Activated T-cell treated with anti-CD3 and anti-CD28 coated beads, Interleukin-2, amount 50 U/mL, for 4 hours (primary cell): ENCODE measurements at regions not wholly inside any gene's neighbourhood (a gene's known extent, or its start where the extent isn't known, plus 50 kb on each side); places are given as distances from the start of the nearest gene placed in this dataset.

Experiments
- ATAC-seq, 2 donors: fragments of 200-7000 bp; cut with Tn5 transposase; one replicate each; pipeline ENCODE4 v1.10.0; 2021
- DNase-seq: peaks from one replicate; pipeline ENCODE4 v3.0.0-alpha.2; 2020
- H3K27me3 Mint-ChIP-seq: one replicate; pipeline ENCODE4 v1.8.0; 2021; ENCODE audit warnings: low read depth, mixed read lengths
- H3K36me3 Mint-ChIP-seq: one replicate; pipeline ENCODE4 v1.8.0; 2022; ENCODE audit warnings: mixed read lengths; ENCODE audit not compliant: insufficient read depth
- H3K4me1 Mint-ChIP-seq: one replicate; pipeline ENCODE4 v1.8.0; 2021; ENCODE audit warnings: low read depth, mixed read lengths
- H3K4me3 Mint-ChIP-seq: one replicate; pipeline ENCODE4 v1.8.0; 2021; ENCODE audit warnings: mild to moderate bottlenecking, moderate library complexity, mixed read lengths
- H3K9me3 Mint-ChIP-seq: one replicate; pipeline ENCODE4 v1.8.0; 2021; ENCODE audit warnings: mixed read lengths

DNA sequence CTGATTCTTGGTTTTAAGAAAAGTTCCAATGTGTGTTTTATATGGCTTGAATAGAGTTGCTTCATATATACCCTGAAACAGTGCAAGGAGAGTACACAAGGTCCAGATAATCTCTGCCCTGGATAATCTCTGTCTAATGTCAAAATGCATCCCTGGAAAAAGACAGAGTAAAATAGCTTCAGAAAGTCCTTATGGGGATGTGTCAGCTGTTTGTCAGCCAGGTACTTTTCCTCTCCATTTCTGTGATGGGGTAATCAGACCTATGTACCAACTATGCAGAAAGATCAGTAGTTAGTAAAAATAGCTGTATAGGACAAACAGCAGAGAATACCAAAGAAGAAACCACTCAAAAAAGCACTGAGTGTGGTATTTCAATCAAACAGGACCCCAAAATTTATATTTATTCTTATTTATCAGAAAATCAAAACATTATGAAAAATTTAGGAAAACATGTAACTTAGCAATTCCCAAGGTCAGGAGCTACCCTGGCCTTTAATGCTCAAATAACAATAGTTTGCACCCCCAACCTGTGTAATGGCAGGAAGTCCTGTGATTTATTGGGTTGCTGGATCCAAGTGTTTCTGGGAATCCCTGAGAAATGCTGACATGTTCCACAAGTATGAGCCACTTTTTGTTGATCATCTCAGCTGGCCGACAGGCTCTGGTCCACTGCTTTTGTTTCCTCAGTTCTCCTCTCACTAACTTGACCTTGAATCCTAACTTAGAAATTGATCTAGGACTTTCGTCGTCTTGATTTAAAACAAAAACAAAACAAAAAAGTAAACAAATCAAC lies 69.6 kb downstream of the MDH1 start:
- Mint-ChIP-seq H3K4me3 (no peak overlapping the region), H3K9me3 (no peaks in the 10 kb centered on the region), H3K4me1 (no peaks in the 10 kb centered on the region), H3K27me3 (peaks cover 17% of the 10 kb centered on the region), H3K36me3 (no peaks in the 10 kb centered on the region)
- ATAC-seq, result no peak
- no peak for DNase-seq

DNA sequence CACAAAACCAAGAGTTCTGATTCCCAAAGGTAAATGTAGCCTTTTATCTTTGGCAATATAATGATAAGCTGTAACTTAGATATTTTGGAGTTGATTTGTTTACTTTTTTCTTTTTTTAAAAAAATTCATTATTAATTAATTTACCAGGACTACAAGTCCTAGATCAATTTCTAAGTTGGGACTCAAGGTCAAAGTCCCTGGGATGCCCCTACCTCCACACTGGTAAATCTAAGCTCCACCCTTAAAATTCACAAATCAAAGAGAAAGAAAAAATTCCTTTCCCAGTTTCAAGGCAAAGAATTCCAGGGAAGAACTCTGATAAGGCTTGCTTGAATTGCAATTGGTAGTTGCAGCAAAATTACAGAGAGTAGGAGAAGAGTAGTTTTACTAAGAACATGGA lies 71.3 kb downstream of the MDH1 start:
- Mint-ChIP-seq H3K27me3 (peaks cover 17% of the 10 kb centered on the region), H3K4me1 (no peaks in the 10 kb centered on the region), H3K36me3 (no peaks in the 10 kb centered on the region), H3K9me3 (no peaks in the 10 kb centered on the region), H3K4me3 (no peak overlapping the region)
- no peak for DNase-seq
- no peak for ATAC-seq

DNA sequence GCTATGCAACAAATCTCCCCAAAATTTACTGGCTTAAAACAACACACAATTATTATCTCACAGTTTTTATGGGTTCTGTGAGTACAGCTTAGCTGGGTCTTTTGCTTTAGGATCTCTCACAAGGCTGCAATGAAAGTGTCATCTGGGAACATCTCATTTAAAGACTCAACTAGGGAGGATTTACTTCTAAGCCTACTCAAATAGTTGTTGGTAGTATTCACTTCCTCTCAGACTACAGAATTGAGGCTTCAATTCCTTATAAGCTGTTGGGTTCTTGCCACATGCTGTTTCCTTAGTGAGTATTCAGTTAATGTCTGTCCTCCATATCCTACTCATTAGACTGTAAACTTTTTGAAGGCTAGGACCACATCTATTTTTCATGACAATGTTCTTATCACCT lies 72.3 kb downstream of the MDH1 start:
- peaks cover 17% of the 10 kb centered on the region for H3K27me3 Mint-ChIP-seq
- no peaks in the 10 kb centered on the region for H3K36me3 Mint-ChIP-seq
- ATAC-seq (no peak), DNase-seq (no peak)
- H3K4me3 Mint-ChIP-seq, result no peak overlapping the region
- no peaks in the 10 kb centered on the region for H3K4me1 Mint-ChIP-seq
- H3K9me3 Mint-ChIP-seq, result no peaks in the 10 kb centered on the region

DNA sequence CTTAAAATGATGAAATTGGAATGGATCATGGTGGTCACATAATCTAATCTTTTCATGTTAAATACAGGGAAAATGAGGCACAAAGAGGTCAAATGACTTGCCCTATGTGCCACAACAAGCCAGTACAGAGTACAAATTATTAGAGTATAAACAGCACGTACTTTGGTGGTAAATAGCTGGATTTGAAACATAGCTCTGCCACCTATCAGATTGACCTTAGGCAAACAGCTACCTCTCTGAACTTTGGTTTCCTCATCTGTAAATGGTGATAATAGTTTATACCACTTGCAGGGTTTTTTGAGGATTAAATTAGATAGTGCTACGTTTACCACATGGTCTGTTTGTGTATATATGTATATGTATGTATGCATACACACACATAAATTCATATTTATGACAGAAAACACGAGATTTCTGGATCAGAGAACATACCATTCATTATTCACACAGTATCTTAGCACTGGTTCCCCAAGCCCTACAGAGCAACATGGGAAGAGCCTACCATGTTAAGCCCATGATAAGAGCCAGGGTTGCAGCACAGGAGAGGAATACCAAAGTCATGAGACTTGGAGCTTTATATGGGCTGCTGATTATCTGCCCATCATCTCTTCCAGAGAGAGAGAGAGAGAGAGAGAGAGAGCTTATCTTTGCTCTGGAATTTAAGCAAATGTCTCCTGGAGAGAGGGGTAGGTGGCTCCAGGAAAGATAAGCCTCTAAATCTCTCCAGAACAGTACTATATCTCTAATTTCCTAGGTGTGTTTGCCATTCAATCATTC lies 73.5 kb downstream of the MDH1 start:
- Mint-ChIP-seq H3K27me3 (peaks cover 17% of the 10 kb centered on the region), H3K4me3 (no peak overlapping the region), H3K36me3 (no peaks in the 10 kb centered on the region), H3K4me1 (no peaks in the 10 kb centered on the region), H3K9me3 (no peaks in the 10 kb centered on the region)
- no peak for DNase-seq
- ATAC-seq, result no peak

DNA sequence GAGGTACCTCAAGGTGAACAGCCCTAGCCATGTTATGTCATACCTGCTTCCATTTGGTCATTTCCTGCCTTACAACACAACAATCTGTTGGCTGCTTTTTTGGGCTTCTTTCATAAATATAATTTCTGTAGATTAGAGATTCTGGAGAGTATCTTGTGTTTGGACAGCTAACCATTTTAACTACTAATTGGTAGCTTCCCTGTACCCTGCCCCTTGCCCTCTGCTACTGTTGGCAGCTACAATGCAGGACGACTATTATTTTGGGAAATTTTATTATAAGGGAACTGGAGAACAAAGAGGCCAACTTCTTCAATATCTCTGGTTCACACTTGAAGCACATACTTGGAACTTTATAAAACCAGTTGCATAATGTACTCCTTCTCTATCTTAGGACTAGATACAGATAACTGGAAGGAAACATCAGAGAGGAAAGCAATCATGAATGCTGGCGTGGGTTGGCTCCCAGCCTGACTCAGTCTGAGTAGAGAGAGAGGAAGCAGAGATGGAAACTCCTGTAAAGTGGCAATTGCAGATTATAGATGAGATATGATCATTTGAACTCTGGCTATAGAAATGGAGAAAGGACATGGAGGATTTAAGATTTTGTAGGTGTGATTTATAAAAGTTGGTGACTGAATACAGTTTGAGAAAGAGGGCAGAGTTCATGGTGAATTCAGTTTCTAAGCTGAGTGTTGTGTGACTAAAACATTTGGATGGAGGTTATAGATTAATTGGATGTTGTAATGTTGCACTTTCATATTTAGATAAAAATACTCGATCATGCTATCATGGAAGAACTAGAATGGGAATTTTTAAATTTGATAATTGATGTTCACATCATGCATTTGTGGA lies 74.5 kb downstream of the MDH1 start:
- ATAC-seq, result no peak
- H3K36me3 Mint-ChIP-seq, result no peaks in the 10 kb centered on the region
- peaks cover 17% of the 10 kb centered on the region for H3K27me3 Mint-ChIP-seq

DNA sequence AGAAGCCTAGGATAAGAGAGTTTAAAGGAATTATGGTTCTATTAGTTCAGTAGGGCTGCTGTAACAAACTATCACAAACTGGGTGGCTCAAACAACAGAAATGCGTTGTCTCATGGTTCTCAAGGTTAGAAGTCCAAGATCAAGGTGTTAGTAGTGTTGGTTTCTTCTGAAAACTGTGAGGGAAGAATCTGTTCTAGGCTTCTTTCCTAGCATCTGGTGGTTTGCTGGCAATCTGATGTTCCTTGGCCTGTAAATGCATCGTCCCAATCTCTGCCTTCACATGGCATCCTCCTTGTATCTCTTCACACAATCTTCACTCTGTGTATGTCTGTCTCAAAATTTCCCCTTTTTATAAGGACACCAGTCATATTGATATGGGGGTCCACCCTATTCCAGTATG lies 76.3 kb downstream of the MDH1 start:
- Mint-ChIP-seq H3K36me3 (no peaks in the 10 kb centered on the region), H3K27me3 (peaks cover 22% of the 10 kb centered on the region), H3K4me1 (no peaks in the 10 kb centered on the region), H3K4me3 (no peak overlapping the region), H3K9me3 (no peaks in the 10 kb centered on the region)
- ATAC-seq, result no peak
- DNase-seq, result no peak

More for the DNA sequence above, 74.5 kb downstream of the MDH1 start:
- H3K4me3 Mint-ChIP-seq, result no peak overlapping the region
- no peaks in the 10 kb centered on the region for H3K9me3 Mint-ChIP-seq
- H3K4me1 Mint-ChIP-seq, result no peaks in the 10 kb centered on the region
- no peak for DNase-seq

DNA sequence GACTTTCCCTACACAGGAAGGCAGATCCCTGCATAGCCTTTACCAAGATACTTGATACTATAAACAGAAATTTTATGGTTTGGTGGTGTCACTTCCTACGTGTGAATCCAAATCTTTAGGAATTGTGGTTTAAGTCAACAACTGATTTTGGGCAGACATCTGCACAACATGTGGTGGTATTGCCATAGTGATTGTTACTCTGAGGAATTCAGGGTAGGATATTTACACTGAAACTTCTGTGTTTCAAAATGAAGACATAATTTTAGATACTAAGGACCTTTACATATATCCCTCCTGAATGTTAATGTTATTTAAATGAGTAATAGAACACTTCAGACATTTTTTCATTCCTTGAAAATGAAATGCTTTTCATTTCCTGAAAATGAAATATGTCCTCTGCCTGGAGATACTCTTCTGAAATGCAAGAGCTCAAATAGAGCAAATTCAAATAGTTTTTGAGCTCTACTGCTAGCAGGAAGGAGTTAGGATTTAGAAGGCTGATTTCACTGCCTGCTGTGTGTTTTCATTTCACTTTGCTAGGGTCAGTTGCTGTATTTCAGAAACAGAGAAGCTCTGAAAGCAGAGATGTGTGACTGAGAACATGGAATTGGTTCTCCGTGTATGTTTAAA lies 77.2 kb downstream of the MDH1 start:
- no peaks in the 10 kb centered on the region for H3K4me1 Mint-ChIP-seq
- H3K9me3 Mint-ChIP-seq, result no peaks in the 10 kb centered on the region
- peaks cover 27% of the 10 kb centered on the region for H3K27me3 Mint-ChIP-seq
- DNase-seq (no peak), ATAC-seq (no peak)
- H3K4me3 Mint-ChIP-seq, result no peak overlapping the region
- H3K36me3 Mint-ChIP-seq, result no peaks in the 10 kb centered on the region

DNA sequence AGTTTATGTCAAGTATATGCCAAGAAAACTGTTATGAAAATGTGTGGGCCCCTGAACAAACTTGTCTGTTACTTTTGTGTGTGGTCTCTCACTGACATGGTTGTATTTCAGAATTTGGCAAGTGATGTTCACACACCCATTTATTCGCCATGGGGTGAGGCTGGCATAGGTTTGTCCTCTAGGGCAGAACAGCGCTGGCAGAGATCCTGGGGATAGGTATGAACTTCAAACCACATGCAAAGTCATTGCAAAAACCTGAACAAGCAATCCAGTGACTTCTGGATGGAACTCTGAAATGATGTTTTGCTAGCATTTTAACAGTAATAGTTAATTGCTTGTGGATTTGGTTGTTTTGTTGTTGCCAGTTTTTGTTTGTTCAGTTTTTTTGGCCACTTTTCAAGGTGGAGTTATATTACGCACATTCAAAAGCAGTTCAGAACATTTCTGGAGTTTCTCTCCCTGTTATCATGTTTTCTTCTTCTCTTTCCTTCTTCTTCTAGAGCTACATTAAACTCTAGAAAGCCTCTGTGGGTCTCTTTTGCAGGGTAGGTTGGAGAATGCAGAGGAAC lies 78.5 kb downstream of the MDH1 start:
- Mint-ChIP-seq H3K36me3 (no peaks in the 10 kb centered on the region), H3K4me1 (no peaks in the 10 kb centered on the region), H3K4me3 (no peak overlapping the region), H3K9me3 (no peaks in the 10 kb centered on the region), H3K27me3 (peaks cover 27% of the 10 kb centered on the region)
- no peak for ATAC-seq
- no peak for DNase-seq

DNA sequence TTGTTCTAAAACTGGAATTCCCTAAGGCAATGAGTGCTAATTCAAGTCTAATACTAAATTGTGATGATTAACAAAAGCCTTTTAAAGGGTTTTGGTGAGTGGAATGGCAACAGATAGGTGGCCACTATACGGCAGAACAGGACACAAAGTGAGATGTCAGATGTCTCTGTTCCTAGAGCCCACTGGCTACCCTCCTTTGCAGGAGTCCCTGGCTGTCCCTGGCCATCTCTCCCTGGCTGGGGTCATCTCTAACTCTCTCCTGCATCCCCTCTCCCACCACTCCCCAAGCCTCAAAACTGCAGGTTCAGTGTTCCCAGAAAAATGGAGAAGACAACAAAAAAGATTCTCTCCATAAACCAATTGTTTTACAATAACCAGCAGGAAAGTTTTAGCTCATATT lies 79.2 kb downstream of the MDH1 start:
- DNase-seq (no peak), ATAC-seq (no peak)
- no peaks in the 10 kb centered on the region for H3K4me1 Mint-ChIP-seq
- H3K4me3 Mint-ChIP-seq, result no peak overlapping the region
- H3K27me3 Mint-ChIP-seq, result peaks cover 20% of the 10 kb centered on the region
- no peaks in the 10 kb centered on the region for H3K36me3 Mint-ChIP-seq
- no peaks in the 10 kb centered on the region for H3K9me3 Mint-ChIP-seq

DNA sequence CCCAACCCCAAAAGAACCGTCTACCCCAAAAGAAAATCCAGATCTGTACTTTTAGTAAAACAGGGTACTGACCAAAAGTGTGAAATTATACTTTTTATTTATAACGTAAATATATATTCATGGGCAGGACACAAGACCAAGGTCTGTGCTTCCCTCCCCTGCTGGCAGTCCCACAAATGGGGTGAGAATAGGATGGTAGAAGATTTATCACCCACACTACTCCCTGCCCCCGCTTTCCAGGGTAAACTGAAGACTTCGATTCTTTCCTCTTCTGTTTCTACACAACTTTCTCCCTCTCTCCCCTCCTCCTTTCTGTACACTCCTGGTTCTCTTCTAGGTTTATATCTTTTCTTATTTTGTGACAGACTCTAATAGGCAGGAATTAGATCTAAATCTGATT lies 79.7 kb downstream of the MDH1 start:
- ATAC-seq (no peak), DNase-seq (no peak)
- no peaks in the 10 kb centered on the region for H3K9me3 Mint-ChIP-seq
- peaks cover 23% of the 10 kb centered on the region for H3K27me3 Mint-ChIP-seq
- no peaks in the 10 kb centered on the region for H3K4me1 Mint-ChIP-seq
- no peak overlapping the region for H3K4me3 Mint-ChIP-seq
- H3K36me3 Mint-ChIP-seq, result no peaks in the 10 kb centered on the region

DNA sequence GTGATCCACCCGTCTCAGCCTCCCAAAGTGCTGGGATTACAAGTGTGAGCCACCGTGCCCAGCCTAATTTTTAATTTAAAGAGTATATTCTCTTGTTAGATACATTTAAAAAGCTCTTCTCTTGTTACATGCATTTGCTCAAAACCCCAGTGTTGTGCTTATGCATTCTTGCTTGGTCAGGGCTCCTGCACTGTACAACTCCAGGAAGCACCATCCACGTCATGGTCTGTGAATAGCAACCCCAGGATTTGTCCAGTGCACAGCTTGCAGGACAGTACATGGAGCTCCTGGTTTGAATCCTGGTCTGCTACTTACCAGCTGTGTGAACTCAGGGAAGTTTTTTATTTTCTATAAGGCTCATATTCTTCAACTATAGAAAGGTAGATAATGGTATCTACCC lies 80.8 kb downstream of the MDH1 start:
- Mint-ChIP-seq H3K9me3 (no peaks in the 10 kb centered on the region), H3K36me3 (no peaks in the 10 kb centered on the region), H3K4me3 (no peak overlapping the region), H3K4me1 (no peaks in the 10 kb centered on the region), H3K27me3 (peaks cover 23% of the 10 kb centered on the region)
- ATAC-seq, result no peak
- DNase-seq, result no peak

DNA sequence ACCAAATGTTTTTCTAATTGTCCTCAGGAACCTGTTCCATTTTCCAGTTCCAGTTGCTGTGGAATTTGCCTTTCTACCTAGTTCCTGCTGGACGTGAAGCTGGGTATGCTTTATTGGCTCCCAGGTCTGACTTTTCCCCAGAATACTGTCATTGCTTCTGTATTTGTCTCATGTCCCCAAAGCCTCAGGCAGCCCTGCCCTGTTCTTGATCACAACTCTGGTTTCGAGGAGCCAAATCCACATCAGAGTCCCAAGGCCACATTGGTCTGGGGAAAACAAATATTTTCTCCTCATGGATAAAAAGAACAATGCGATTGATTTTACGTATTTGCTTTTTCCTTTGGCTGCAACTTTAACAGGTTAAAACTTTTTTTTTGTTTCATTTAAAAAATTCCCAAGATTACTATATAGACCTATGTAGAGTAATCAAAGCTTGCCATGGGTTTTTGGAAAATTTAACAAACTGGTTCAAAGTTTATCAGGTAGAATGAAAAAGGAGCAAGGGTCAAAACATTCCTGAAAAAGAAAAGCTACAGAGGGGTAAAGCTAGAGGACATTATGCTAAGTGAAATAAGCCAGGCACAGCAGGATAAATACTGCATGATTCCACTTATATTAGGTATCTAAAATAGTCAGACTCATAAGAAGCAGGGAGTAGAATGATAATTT lies 85.2 kb downstream of the MDH1 start:
- Mint-ChIP-seq H3K36me3 (no peaks in the 10 kb centered on the region), H3K4me1 (peaks cover 8% of the 10 kb centered on the region), H3K9me3 (no peaks in the 10 kb centered on the region), H3K4me3 (no peak overlapping the region), H3K27me3 (peaks cover 19% of the 10 kb centered on the region)
- DNase-seq (no peak), ATAC-seq (no peak)

DNA sequence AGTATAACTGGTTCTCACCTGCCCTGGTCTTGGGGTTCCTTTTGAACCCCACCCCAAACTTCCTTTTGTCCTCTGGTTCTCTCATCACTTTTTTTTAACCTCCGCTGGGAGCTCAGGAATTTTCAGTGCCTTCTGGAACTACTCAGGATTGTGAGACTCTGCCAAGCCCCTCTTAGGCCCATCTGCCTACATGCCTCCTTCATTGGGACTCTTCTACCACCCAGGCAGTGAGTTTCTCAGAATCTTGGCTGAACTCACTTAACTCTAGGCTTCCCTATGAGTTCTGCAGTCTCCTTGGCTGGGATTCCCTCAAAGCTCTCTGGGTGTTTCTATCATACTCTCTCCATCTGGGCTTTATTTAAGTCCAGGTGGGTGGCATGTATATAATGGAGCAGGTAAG lies 86.3 kb downstream of the MDH1 start:
- DNase-seq (no peak), ATAC-seq (no peak)
- Mint-ChIP-seq H3K36me3 (no peaks in the 10 kb centered on the region), H3K27me3 (peaks cover 17% of the 10 kb centered on the region), H3K4me3 (no peak overlapping the region), H3K9me3 (no peaks in the 10 kb centered on the region), H3K4me1 (peaks cover 8% of the 10 kb centered on the region)
